Fibroblast of mammary gland (primary cell): ENCODE measurements at regions not wholly inside any gene's neighbourhood (a gene's known extent, or its start where the extent isn't known, plus 50 kb on each side); places are given as distances from the start of the nearest gene placed in this dataset.

Source experiments
- DNase-seq: peaks from one replicate; pipeline ENCODE4 v3.0.0-alpha.2; 2010; ENCODE audit warnings: low read depth
- H3K4me3 ChIP-seq: 2 replicates; pipeline ENCODE4 v1.5.1; 2011; ENCODE audit warnings: low read depth, mild to moderate bottlenecking, low read length, moderate library complexity; ENCODE audit not compliant: control insufficient read depth
- CTCF ChIP-seq: conservative IDR thresholded peaks from 2 replicates; pipeline ENCODE4 v1.5.1; 2011; ENCODE audit warnings: low read depth, low read length, inconsistent platforms; ENCODE audit not compliant: control insufficient read depth, insufficient read depth

- H3K4me3 ChIP-seq = no peak overlapping the region
- no peak for TF ChIP-seq CTCF
- DNase-seq = no peak
Measured at GRCh38 chr21:23706431-23706830, 1900.8 kb downstream of the MRPL39 start.

GRCh38 chr21:23699402-23699801 lies 1907.9 kb downstream of the MRPL39 start:
- no peak overlapping the region for H3K4me3 ChIP-seq
- TF ChIP-seq CTCF = no peak
- DNase-seq = no peak

- no peak overlapping the region for H3K4me3 ChIP-seq
- DNase-seq = no peak
- no peak for TF ChIP-seq CTCF
Measured at GRCh38 chr21:23698619-23699018, 1908.7 kb downstream of the MRPL39 start.

GRCh38 chr21:23695443-23695842 lies 1911.8 kb downstream of the MRPL39 start:
- no peak for TF ChIP-seq CTCF
- DNase-seq = no peak
- no peak overlapping the region for H3K4me3 ChIP-seq

GRCh38 chr21:23694390-23694789 lies 1912.9 kb downstream of the MRPL39 start:
- no peak for TF ChIP-seq CTCF
- H3K4me3 ChIP-seq = no peak overlapping the region
- no peak for DNase-seq

- no peak overlapping the region for H3K4me3 ChIP-seq
- no peak for DNase-seq
- TF ChIP-seq CTCF = no peak
Measured at GRCh38 chr21:23690316-23690715, 1917.0 kb downstream of the MRPL39 start.
